ENCODE measurements at regions not wholly inside any gene's neighbourhood (a gene's known extent, or its start where the extent isn't known, plus 50 kb on each side); places are given as distances from the start of the nearest gene placed in this dataset.
A peak's percentile ranks its signal among the peaks of the same experiment; 100 is the strongest.

DNA sequence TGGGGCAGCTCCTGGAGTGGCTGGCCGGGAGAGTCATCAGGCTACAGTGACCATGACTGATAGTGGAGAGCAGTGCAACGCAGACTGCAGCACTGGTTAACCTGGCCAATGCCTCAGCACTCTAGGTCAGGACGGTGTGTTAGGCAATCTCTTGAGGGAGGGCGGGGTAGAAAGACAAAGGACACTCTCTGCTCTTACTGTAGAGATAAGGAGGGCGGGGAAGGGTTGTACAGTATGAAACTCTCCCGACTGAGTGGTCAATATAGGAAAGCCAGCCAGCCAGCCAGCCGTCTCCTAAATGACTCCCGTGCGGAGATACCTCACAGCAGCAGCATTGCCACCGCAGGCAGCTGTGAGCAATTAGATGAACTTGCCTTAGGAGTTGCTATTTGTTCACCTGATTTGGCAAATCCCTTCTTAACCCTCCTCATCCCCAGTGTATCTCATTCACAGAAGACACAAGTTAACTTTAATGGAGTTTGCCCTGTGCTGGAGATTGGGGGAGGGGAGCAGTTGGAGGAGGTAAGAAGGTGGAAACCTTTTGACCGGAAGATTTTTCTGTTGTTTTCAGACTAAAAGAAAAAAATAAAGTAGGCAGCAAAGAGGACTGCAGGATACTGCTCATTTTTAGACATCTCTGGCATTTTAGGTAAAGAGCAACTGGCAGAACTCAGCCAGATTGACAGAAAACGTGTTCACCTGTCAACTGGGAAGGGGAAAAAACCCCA, 330.5 kb downstream of the HNRNPD start:
- H3K27me3 ChIP-seq: peaks cover 0 to 35% (median 0%) of the 10 kb centered on the region in 4 donors
- TF ChIP-seq, protein P1, sequence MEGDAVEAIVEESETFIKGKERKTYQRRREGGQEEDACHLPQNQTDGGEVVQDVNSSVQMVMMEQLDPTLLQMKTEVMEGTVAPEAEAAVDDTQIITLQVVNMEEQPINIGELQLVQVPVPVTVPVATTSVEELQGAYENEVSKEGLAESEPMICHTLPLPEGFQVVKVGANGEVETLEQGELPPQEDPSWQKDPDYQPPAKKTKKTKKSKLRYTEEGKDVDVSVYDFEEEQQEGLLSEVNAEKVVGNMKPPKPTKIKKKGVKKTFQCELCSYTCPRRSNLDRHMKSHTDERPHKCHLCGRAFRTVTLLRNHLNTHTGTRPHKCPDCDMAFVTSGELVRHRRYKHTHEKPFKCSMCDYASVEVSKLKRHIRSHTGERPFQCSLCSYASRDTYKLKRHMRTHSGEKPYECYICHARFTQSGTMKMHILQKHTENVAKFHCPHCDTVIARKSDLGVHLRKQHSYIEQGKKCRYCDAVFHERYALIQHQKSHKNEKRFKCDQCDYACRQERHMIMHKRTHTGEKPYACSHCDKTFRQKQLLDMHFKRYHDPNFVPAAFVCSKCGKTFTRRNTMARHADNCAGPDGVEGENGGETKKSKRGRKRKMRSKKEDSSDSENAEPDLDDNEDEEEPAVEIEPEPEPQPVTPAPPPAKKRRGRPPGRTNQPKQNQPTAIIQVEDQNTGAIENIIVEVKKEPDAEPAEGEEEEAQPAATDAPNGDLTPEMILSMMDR (IDR thresholded peaks at IDR 0.05): no peak
- TF ChIP-seq EP300 (IDR thresholded peaks at IDR 0.05) (no peak), POLR2AphosphoS5 (IDR thresholded peaks at IDR 0.05) (no peak), POLR2A (IDR thresholded peaks at IDR 0.05; ENCODE audit: low read depth) (no peak)

DNA sequence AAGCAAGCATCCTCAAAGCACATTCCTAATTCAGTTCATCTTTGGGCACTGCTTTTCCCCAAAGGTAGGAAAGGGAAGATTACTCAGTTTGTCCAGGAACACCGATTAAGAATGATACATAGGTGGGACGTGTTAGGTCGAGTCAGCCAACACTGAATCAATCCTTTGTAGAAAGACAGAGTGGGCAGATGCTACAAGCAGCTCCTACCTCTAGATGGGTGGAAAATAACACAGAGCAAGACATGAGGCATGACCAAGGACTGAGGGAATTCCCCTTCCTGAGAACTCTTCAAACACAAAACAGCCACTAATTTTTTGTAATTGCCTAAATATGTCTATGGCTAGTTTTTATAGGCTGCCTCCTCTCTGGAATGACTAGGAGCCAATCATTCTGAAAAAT, 331.7 kb downstream of the HNRNPD start:
- no peak for DNase-seq (ENCODE audit: extremely low spot score)
- TF ChIP-seq POLR2A (IDR thresholded peaks at IDR 0.05; ENCODE audit: low read depth): no peak
- TF ChIP-seq EP300 (IDR thresholded peaks at IDR 0.05): no peak
- no peak for TF ChIP-seq POLR2AphosphoS5 (IDR thresholded peaks at IDR 0.05)
- TF ChIP-seq, protein P1 (IDR thresholded peaks at IDR 0.05): no peak
- Histone ChIP-seq H3K36me3 (no peaks in the 10 kb centered on the region), H3K9me3 (no peaks in the 10 kb centered on the region), H3K27me3 (peaks cover 0 to 35% (median 0%) of the 10 kb centered on the region in 4 donors), H3K4me3 (no peak overlapping the region), H3K27ac (replicated peaks in 1 of 4) (no peak overlapping the region), H3K4me1 (peaks cover 6 to 19% (median 15%) of the 10 kb centered on the region in 4 donors)
- WGBS: 61% methylated on average over 3 of the region's 3 CpGs
- intact Hi-C loops (cut with DNase I): no loop called here

More for the DNA sequence above, 330.5 kb downstream of the HNRNPD start:
- Histone ChIP-seq H3K4me3 (peak overlapping the region in 2 of 4 donors; percentile 57 to 58), H3K36me3 (no peaks in the 10 kb centered on the region), H3K27ac (replicated peaks in 1 of 4) (no peak overlapping the region), H3K4me1 (peaks cover 6 to 19% (median 15%) of the 10 kb centered on the region in 4 donors), H3K9me3 (no peaks in the 10 kb centered on the region)
- no peak for DNase-seq (ENCODE audit: extremely low spot score)
- 32% methylated on average over 12 of the region's 12 CpGs for WGBS
- intact Hi-C loops (cut with DNase I): no loop called here

GRCh38 chr4:82038936-82039335, 334.9 kb downstream of the HNRNPD start:
- Histone ChIP-seq H3K4me1 (peaks cover 3 to 6% (median 5%) of the 10 kb centered on the region in 4 donors), H3K27me3 (peaks cover 0 to 6% (median 0%) of the 10 kb centered on the region in 4 donors), H3K4me3 (no peak overlapping the region), H3K36me3 (no peaks in the 10 kb centered on the region), H3K27ac (replicated peaks in 1 of 4) (no peak overlapping the region), H3K9me3 (no peaks in the 10 kb centered on the region)
- WGBS: 49% methylated on average over 2 of the region's 2 CpGs
- intact Hi-C loops (cut with DNase I): no loop called here
- TF ChIP-seq POLR2AphosphoS5 (IDR thresholded peaks at IDR 0.05): no peak
- TF ChIP-seq, protein P1 (IDR thresholded peaks at IDR 0.05): no peak
- no peak for TF ChIP-seq EP300 (IDR thresholded peaks at IDR 0.05)
- no peak for TF ChIP-seq POLR2A (IDR thresholded peaks at IDR 0.05; ENCODE audit: low read depth)
- DNase-seq (ENCODE audit: extremely low spot score): no peak

GRCh38 chr4:82036181-82036580, 337.6 kb downstream of the HNRNPD start:
- intact Hi-C loops (cut with DNase I): no loop called here

More at GRCh38 chr4:82036181-82036580, 337.6 kb downstream of the HNRNPD start:
- Histone ChIP-seq H3K9me3 (no peaks in the 10 kb centered on the region), H3K4me3 (no peak overlapping the region), H3K4me1 (no peaks in the 10 kb centered on the region), H3K36me3 (no peaks in the 10 kb centered on the region), H3K27me3 (peaks cover 0 to 8% (median 0%) of the 10 kb centered on the region in 4 donors), H3K27ac (replicated peaks in 1 of 4) (no peak overlapping the region)
- WGBS: 52% methylated on average over 1 of the region's 1 CpG
- TF ChIP-seq EP300 (IDR thresholded peaks at IDR 0.05) (no peak), POLR2A (IDR thresholded peaks at IDR 0.05; ENCODE audit: low read depth) (no peak), POLR2AphosphoS5 (IDR thresholded peaks at IDR 0.05) (no peak)
- TF ChIP-seq, protein P1 (IDR thresholded peaks at IDR 0.05): no peak
- DNase-seq (ENCODE audit: extremely low spot score): no peak
